SK-N-SH (cell line): ENCODE measurements at regions not wholly inside any gene's neighbourhood (a gene's known extent, or its start where the extent isn't known, plus 50 kb on each side); places are given as distances from the start of the nearest gene placed in this dataset.

Experiments
- CTCF ChIA-PET: fragments of 300-600, 350-600 bp; formaldehyde crosslinking; extraction: SDS; loops from one replicate; lab custom pipeline; 2021; lab: Yijun Ruan, JAX
- POLR2A ChIA-PET: fragments of 350-600 bp; sonication (Branson Sonifier 250); formaldehyde crosslinking; extraction: SDS; loops from one replicate; lab custom pipeline; 2020; ENCODE audit warnings: antibody characterized with exemption, inconsistent platforms; lab: Yijun Ruan, JAX
- DNase-seq: peaks from one replicate; pipeline ENCODE4 v3.0.0; 2012
- H2AFZ ChIP-seq: fragments of 200-600 bp; sonication (generic); 2 replicates; pipeline ENCODE4 v1.8.1; 2016; ENCODE audit warnings: antibody characterized with exemption, mild to moderate bottlenecking, low read depth
- H3F3A ChIP-seq: fragments of 200-600 bp; sonication (generic); replicated peaks from 2 replicates; pipeline ENCODE3; 2016; ENCODE audit warnings: antibody characterized with exemption, mild to moderate bottlenecking; ENCODE audit not compliant: insufficient read depth
- H3K27ac ChIP-seq, 2 experiments: fragments of 200-500 bp in 1 of 2; fragments of 200-600 bp in 1 of 2; sonication (Bioruptor generic) in 1 of 2; sonication (generic), shearing (Covaris generic) in 1 of 2; 2 replicates each; pipeline versions ENCODE4 v1.5.1 to v1.6.1; 2014 to 2016; ENCODE audit warnings: low read depth in 2 of 2, inconsistent platforms in 1 of 2, low read length in 1 of 2, mild to moderate bottlenecking in 1 of 2, mixed read lengths in 1 of 2
- H3K27me3 ChIP-seq: fragments of 200-600 bp; sonication (generic), shearing (Covaris generic); 2 replicates; pipeline ENCODE4 v1.6.1; 2016; ENCODE audit warnings: mixed run types; ENCODE audit not compliant: insufficient read depth
- H3K36me3 ChIP-seq, 2 experiments: fragments of 200-500 bp in 1 of 2; fragments of 200-600 bp in 1 of 2; sonication (Bioruptor generic) in 1 of 2; sonication (generic) in 1 of 2; replicated peaks in 1 of 2; 2 replicates each; pipeline versions ENCODE3 to v1.5.1; 2014 to 2016; ENCODE audit warnings: low read length in 1 of 2, mild to moderate bottlenecking in 1 of 2; ENCODE audit not compliant: insufficient read depth in 2 of 2, control insufficient read depth in 1 of 2
- H3K4me1 ChIP-seq, 2 experiments: fragments of 200-500 bp in 1 of 2; fragments of 200-600 bp in 1 of 2; sonication (Bioruptor generic) in 1 of 2; sonication (generic), shearing (Covaris generic) in 1 of 2; 2 replicates each; pipeline versions ENCODE4 v1.5.1 to v1.6.1; 2014 to 2016; ENCODE audit warnings: low read depth in 1 of 2, low read length in 1 of 2, mixed run types in 1 of 2; ENCODE audit not compliant: insufficient read depth in 2 of 2, control insufficient read depth in 1 of 2
- H3K4me2 ChIP-seq: fragments of 200-600 bp; sonication (generic), shearing (Covaris generic); 2 replicates; pipeline ENCODE4 v1.6.1; 2017; ENCODE audit warnings: mixed run types
- H3K4me3 ChIP-seq, 2 experiments: fragments of 200-500 bp in 1 of 2; fragments of 200-600 bp in 1 of 2; sonication (Bioruptor generic) in 1 of 2; sonication (generic), shearing (Covaris generic) in 1 of 2; 2 replicates each; pipeline versions ENCODE4 v1.5.1 to v1.8.1; 2014 to 2016; ENCODE audit warnings: low read depth in 2 of 2, inconsistent platforms in 1 of 2, low read length in 1 of 2, mild to moderate bottlenecking in 1 of 2, mixed read lengths in 1 of 2, moderate library complexity in 1 of 2
- H3K79me2 ChIP-seq: fragments of 200-600 bp; sonication (generic); 2 replicates; pipeline ENCODE4 v1.8.1; 2017; ENCODE audit warnings: mild to moderate bottlenecking; ENCODE audit not compliant: insufficient read depth
- H3K9ac ChIP-seq: fragments of 200-600 bp; sonication (generic); 2 replicates; pipeline ENCODE4 v1.6.1; 2017; ENCODE audit warnings: mixed run types
- H3K9me2 ChIP-seq: fragments of 200-600 bp; sonication (generic); 2 replicates; pipeline ENCODE4 v1.6.1; 2017; ENCODE audit warnings: mixed run types
- H3K9me3 ChIP-seq: fragments of 200-600 bp; sonication (generic); 2 replicates; pipeline ENCODE4 v1.6.1; 2017; ENCODE audit warnings: mixed run types, mild to moderate bottlenecking, moderate library complexity
- H4K20me1 ChIP-seq: fragments of 200-600 bp; sonication (generic); 2 replicates; pipeline ENCODE4 v1.6.1; 2017; ENCODE audit warnings: mild to moderate bottlenecking, mixed run types; ENCODE audit not compliant: insufficient read depth
- EZH2phosphoT487 ChIP-seq: fragments of 200-600 bp; sonication (generic); IDR thresholded peaks from 2 replicates; pipeline ENCODE4 v1.6.1; 2017; ENCODE audit warnings: low read depth, mixed run types, mild to moderate bottlenecking, antibody characterized with exemption, moderate library complexity, borderline replicate concordance
- GATA2 ChIP-seq: sonication (generic); formaldehyde crosslinking; IDR thresholded peaks from 2 replicates; pipeline ENCODE4 v1.5.0; 2020; ENCODE audit warnings: mild to moderate bottlenecking, missing genetic modification reagents
- IRF3 ChIP-seq: fragments of 150-350 bp; IDR thresholded peaks from 2 replicates; pipeline ENCODE4 v1.6.1; 2016; ENCODE audit warnings: mild to moderate bottlenecking, low read depth, low read length
- MAX ChIP-seq: IDR thresholded peaks from 2 replicates; pipeline ENCODE4 v1.4.0; 2012; ENCODE audit warnings: low read depth
- MXI1 ChIP-seq: IDR thresholded peaks from 2 replicates; pipeline ENCODE4 v1.6.1; 2012; ENCODE audit warnings: mild to moderate bottlenecking, low read depth, low read length, improper control_type of control experiment
- NFIC ChIP-seq: IDR thresholded peaks from 2 replicates; pipeline ENCODE4 v1.4.0; 2012; ENCODE audit warnings: borderline replicate concordance
- NRF1 ChIP-seq: IDR thresholded peaks from 2 replicates; pipeline ENCODE4 v1.6.1; 2012; ENCODE audit warnings: low read depth, mild to moderate bottlenecking, low read length
- POLR2AphosphoS5 ChIP-seq: IDR thresholded peaks from 2 replicates; pipeline ENCODE4 v1.6.1; 2012; ENCODE audit warnings: low read depth, low read length
- RCOR1 ChIP-seq: fragments of 150-350 bp; IDR thresholded peaks from 2 replicates; pipeline ENCODE4 v1.6.1; 2017; ENCODE audit warnings: antibody characterized with exemption, low read length
- RFX5 ChIP-seq: IDR thresholded peaks from 2 replicates; pipeline ENCODE4 v1.6.1; 2012; ENCODE audit warnings: mild to moderate bottlenecking, improper control_type of control experiment, low read length
- RXRA ChIP-seq: IDR thresholded peaks from 2 replicates; pipeline ENCODE4 v1.4.0; 2012; ENCODE audit warnings: low read depth, mild to moderate bottlenecking, borderline replicate concordance
- SIN3A ChIP-seq: IDR thresholded peaks from 2 replicates; pipeline ENCODE4 v1.6.1; 2012; ENCODE audit warnings: low read depth, mild to moderate bottlenecking, low read length, moderate library complexity, borderline replicate concordance
- SMC3 ChIP-seq: IDR thresholded peaks from 2 replicates; pipeline ENCODE4 v1.6.1; 2012; ENCODE audit warnings: low read depth, low read length, improper control_type of control experiment
- TAF1 ChIP-seq: IDR thresholded peaks from 2 replicates; pipeline ENCODE4 v1.6.1; 2012; ENCODE audit warnings: low read depth, mild to moderate bottlenecking, low read length, moderate library complexity, borderline replicate concordance
- TCF12 ChIP-seq: IDR thresholded peaks from 2 replicates; pipeline ENCODE4 v1.4.0; 2012
- TEAD4 ChIP-seq: IDR thresholded peaks from 2 replicates; pipeline ENCODE4 v1.4.0; 2012; ENCODE audit warnings: mild to moderate bottlenecking, borderline replicate concordance; ENCODE audit not compliant: insufficient read depth
- ZBTB33 ChIP-seq: IDR thresholded peaks from 2 replicates; pipeline ENCODE4 v1.4.0; 2012; ENCODE audit warnings: low read depth, borderline replicate concordance
- WGBS: methylation state at CpG from one replicate; pipeline ENCODE4 v1.1.6; 2017; ENCODE audit warnings: low lambda C conversion rate; 5-methylcytosine and 5-hydroxymethylcytosine counted together

GRCh38 chr18:39749154-39749553 is 2183.6 kb upstream of the CELF4 start:
- Histone ChIP-seq H3K9ac (no peak overlapping the region), H3K36me3 (no peaks in the 10 kb centered on the region), H3K9me2 (no peaks in the 10 kb centered on the region), H3K4me2 (no peak overlapping the region), H3F3A (no peaks in the 10 kb centered on the region), H2AFZ (no peak overlapping the region), H3K4me1 (no peaks in the 10 kb centered on the region), H3K79me2 (no peaks in the 10 kb centered on the region), H3K27ac (no peak overlapping the region), H4K20me1 (no peaks in the 10 kb centered on the region), H3K9me3 (no peaks in the 10 kb centered on the region), H3K27me3 (no peaks in the 10 kb centered on the region), H3K4me3 (no peak overlapping the region)
- 35% methylated on average over 2 of the region's 2 CpGs for WGBS
- TF ChIP-seq EZH2phosphoT487: no peak
- no peak for TF ChIP-seq MAX
- TF ChIP-seq NFIC: no peak
- TF ChIP-seq SIN3A: no peak
- no peak for TF ChIP-seq POLR2AphosphoS5
- TF ChIP-seq ZBTB33: no peak
- no peak for TF ChIP-seq MXI1
- TF ChIP-seq RXRA: no peak
- no peak for TF ChIP-seq IRF3
- no peak for TF ChIP-seq RCOR1
- CTCF ChIA-PET: interaction anchor here (0.9 kb wide), 1 partner anchor 410 kb away, joined by 3 read pairs; no protein-coding TSS in a partner anchor
- DNase-seq: no peak
- POLR2A ChIA-PET: no interaction called here

- DNase-seq: no peak
- Histone ChIP-seq H3F3A (no peaks in the 10 kb centered on the region), H3K9me2 (no peaks in the 10 kb centered on the region), H3K4me1 (no peaks in the 10 kb centered on the region), H3K9ac (no peak overlapping the region), H3K27me3 (no peaks in the 10 kb centered on the region), H3K4me3 (no peak overlapping the region), H3K36me3 (no peaks in the 10 kb centered on the region), H3K9me3 (no peaks in the 10 kb centered on the region), H3K79me2 (no peaks in the 10 kb centered on the region), H2AFZ (no peak overlapping the region), H4K20me1 (no peaks in the 10 kb centered on the region), H3K4me2 (no peak overlapping the region), H3K27ac (no peak overlapping the region)
- 40% methylated on average over 1 of the region's 2 CpGs for WGBS
- TF ChIP-seq SMC3 (no peak), MAX (no peak), NRF1 (no peak), TEAD4 (no peak), TCF12 (no peak), GATA2 (no peak), RFX5 (no peak), TAF1 (no peak), RXRA (no peak), NFIC (no peak)
- POLR2A ChIA-PET: no interaction called here
- CTCF ChIA-PET: no interaction called here
Observed at GRCh38 chr18:39748727-39749126, 2183.1 kb upstream of the CELF4 start.
